ENCODE measurements at regions not wholly inside any gene's neighbourhood (a gene's known extent, or its start where the extent isn't known, plus 50 kb on each side); places are given as distances from the start of the nearest gene placed in this dataset.
"Not testable (repeated sequence)": the region's sequence is repeated elsewhere in the genome, so short reads cannot be mapped to it uniquely, and the experiment has no call there.

GRCh38 chr9:66601472-66601871 is 299.1 kb upstream of the ZNF658 start:
- not testable (repeated sequence) for H3K4me1 Mint-ChIP-seq, DNase-seq, H3K9me3 Mint-ChIP-seq

GRCh38 chr9:66631521-66632046 is 268.9 kb upstream of the ZNF658 start:
- not testable (repeated sequence) for H3K9me3 Mint-ChIP-seq; H3K27me3 Mint-ChIP-seq; H3K36me3 Mint-ChIP-seq; ATAC-seq (ENCODE audit: low read depth in 2 of 2); H3K4me1 Mint-ChIP-seq; DNase-seq; H3K4me3 Mint-ChIP-seq; H3K27ac Mint-ChIP-seq

More at GRCh38 chr9:66601472-66601871, 299.1 kb upstream of the ZNF658 start:
- ATAC-seq (ENCODE audit: low read depth in 2 of 2); H3K27me3 Mint-ChIP-seq; H3K36me3 Mint-ChIP-seq; H3K27ac Mint-ChIP-seq; H3K4me3 Mint-ChIP-seq: not testable (repeated sequence)

- H3K36me3 Mint-ChIP-seq; H3K27ac Mint-ChIP-seq; H3K4me3 Mint-ChIP-seq; DNase-seq; H3K9me3 Mint-ChIP-seq; H3K27me3 Mint-ChIP-seq; ATAC-seq (ENCODE audit: low read depth in 2 of 2); H3K4me1 Mint-ChIP-seq: not testable (repeated sequence)
These were observed 252.8 kb upstream of the ZNF658 start for GRCh38 chr9:66647675-66648074.

GRCh38 chr9:66690242-66690641 is 210.3 kb upstream of the ZNF658 start:
- not testable (repeated sequence) for H3K4me3 Mint-ChIP-seq; ATAC-seq (ENCODE audit: low read depth in 2 of 2); H3K27me3 Mint-ChIP-seq; DNase-seq; H3K9me3 Mint-ChIP-seq; H3K4me1 Mint-ChIP-seq; H3K27ac Mint-ChIP-seq; H3K36me3 Mint-ChIP-seq

GRCh38 chr9:66695561-66696240 is 204.8 kb upstream of the ZNF658 start:
- not testable (repeated sequence) for DNase-seq, H3K9me3 Mint-ChIP-seq, H3K27ac Mint-ChIP-seq, H3K4me1 Mint-ChIP-seq, H3K27me3 Mint-ChIP-seq, H3K4me3 Mint-ChIP-seq, H3K36me3 Mint-ChIP-seq
- ATAC-seq (ENCODE audit: low read depth in 2 of 2) = peak; percentile 45 to 61

GRCh38 chr9:66697343-66698065 is 203.0 kb upstream of the ZNF658 start:
- not testable (repeated sequence) for H3K27me3 Mint-ChIP-seq; H3K36me3 Mint-ChIP-seq; ATAC-seq (ENCODE audit: low read depth in 2 of 2); DNase-seq; H3K27ac Mint-ChIP-seq; H3K4me3 Mint-ChIP-seq; H3K9me3 Mint-ChIP-seq; H3K4me1 Mint-ChIP-seq

GRCh38 chr9:66698066-66698455 is 202.5 kb upstream of the ZNF658 start:
- H3K4me1 Mint-ChIP-seq; H3K9me3 Mint-ChIP-seq; H3K36me3 Mint-ChIP-seq; H3K4me3 Mint-ChIP-seq; H3K27me3 Mint-ChIP-seq; ATAC-seq (ENCODE audit: low read depth in 2 of 2); H3K27ac Mint-ChIP-seq; DNase-seq: not testable (repeated sequence)

GRCh38 chr9:66701411-66702377 is 198.8 kb upstream of the ZNF658 start:
- H3K27ac Mint-ChIP-seq; H3K9me3 Mint-ChIP-seq; H3K27me3 Mint-ChIP-seq; H3K4me1 Mint-ChIP-seq; H3K36me3 Mint-ChIP-seq; ATAC-seq (ENCODE audit: low read depth in 2 of 2); DNase-seq; H3K4me3 Mint-ChIP-seq: not testable (repeated sequence)

GRCh38 chr9:66711553-66711952 is 189.0 kb upstream of the ZNF658 start:
- DNase-seq; H3K36me3 Mint-ChIP-seq; H3K27me3 Mint-ChIP-seq; H3K4me3 Mint-ChIP-seq; H3K27ac Mint-ChIP-seq; ATAC-seq (ENCODE audit: low read depth in 2 of 2); H3K4me1 Mint-ChIP-seq; H3K9me3 Mint-ChIP-seq: not testable (repeated sequence)

GRCh38 chr9:66712870-66713269 is 187.7 kb upstream of the ZNF658 start:
- peak; percentile 39 to 70 for ATAC-seq (ENCODE audit: low read depth in 2 of 2)
- not testable (repeated sequence) for H3K36me3 Mint-ChIP-seq, DNase-seq, H3K9me3 Mint-ChIP-seq, H3K4me3 Mint-ChIP-seq, H3K27me3 Mint-ChIP-seq, H3K4me1 Mint-ChIP-seq, H3K27ac Mint-ChIP-seq

GRCh38 chr9:66713552-66713951 is 187.0 kb upstream of the ZNF658 start:
- not testable (repeated sequence) for H3K4me1 Mint-ChIP-seq; DNase-seq; H3K36me3 Mint-ChIP-seq; ATAC-seq (ENCODE audit: low read depth in 2 of 2); H3K27ac Mint-ChIP-seq; H3K27me3 Mint-ChIP-seq; H3K4me3 Mint-ChIP-seq; H3K9me3 Mint-ChIP-seq

- not testable (repeated sequence) for H3K27ac Mint-ChIP-seq; ATAC-seq (ENCODE audit: low read depth in 2 of 2); H3K27me3 Mint-ChIP-seq; H3K4me1 Mint-ChIP-seq; H3K36me3 Mint-ChIP-seq; H3K9me3 Mint-ChIP-seq; H3K4me3 Mint-ChIP-seq; DNase-seq
These were observed 179.7 kb upstream of the ZNF658 start for GRCh38 chr9:66720845-66721244.

- not testable (repeated sequence) for DNase-seq; H3K27me3 Mint-ChIP-seq; H3K4me3 Mint-ChIP-seq; H3K4me1 Mint-ChIP-seq; ATAC-seq (ENCODE audit: low read depth in 2 of 2); H3K27ac Mint-ChIP-seq; H3K36me3 Mint-ChIP-seq; H3K9me3 Mint-ChIP-seq
These were observed 173.0 kb upstream of the ZNF658 start for GRCh38 chr9:66727540-66727939.
